AG10803 (cell line): ENCODE measurements at regions not wholly inside any gene's neighbourhood (a gene's known extent, or its start where the extent isn't known, plus 50 kb on each side); places are given as distances from the start of the nearest gene placed in this dataset.

Source experiments
- DNase-seq: peaks from one replicate; pipeline ENCODE4 v3.0.0; 2010; ENCODE audit warnings: low read depth
- H3K4me3 ChIP-seq: 2 replicates; pipeline ENCODE4 v1.5.1; 2011; ENCODE audit warnings: mild to moderate bottlenecking, low read length, control low read depth
- CTCF ChIP-seq: conservative IDR thresholded peaks from 2 replicates; pipeline ENCODE4 v1.5.1; 2011; ENCODE audit warnings: mild to moderate bottlenecking, low read length, control low read depth, inconsistent platforms

GRCh38 chr1:222081859-222082258, 340.0 kb upstream of the DUSP10 start:
- TF ChIP-seq CTCF = no peak
- no peak for DNase-seq
- H3K4me3 ChIP-seq = no peak overlapping the region

GRCh38 chr1:222079566-222079965, 337.7 kb upstream of the DUSP10 start:
- TF ChIP-seq CTCF = no peak
- no peak for DNase-seq
- no peak overlapping the region for H3K4me3 ChIP-seq

- H3K4me3 ChIP-seq = no peak overlapping the region
- no peak for DNase-seq
- no peak for TF ChIP-seq CTCF
These were observed 335.3 kb upstream of the DUSP10 start for GRCh38 chr1:222077206-222077605.

- DNase-seq = no peak
- TF ChIP-seq CTCF = no peak
- H3K4me3 ChIP-seq = no peak overlapping the region
These were observed 332.4 kb upstream of the DUSP10 start for GRCh38 chr1:222074317-222074716.

- DNase-seq = peak; percentile 90
- H3K4me3 ChIP-seq = no peak overlapping the region
- peak; percentile 37 for TF ChIP-seq CTCF
These were observed 331.6 kb upstream of the DUSP10 start for GRCh38 chr1:222073307-222073995.

GRCh38 chr1:222071387-222071786, 329.5 kb upstream of the DUSP10 start:
- no peak for DNase-seq
- TF ChIP-seq CTCF = no peak

GRCh38 chr1:222068937-222069336, 327.0 kb upstream of the DUSP10 start:
- no peak for DNase-seq
- TF ChIP-seq CTCF = no peak

More at GRCh38 chr1:222071387-222071786, 329.5 kb upstream of the DUSP10 start:
- no peak overlapping the region for H3K4me3 ChIP-seq

More at GRCh38 chr1:222068937-222069336, 327.0 kb upstream of the DUSP10 start:
- no peak overlapping the region for H3K4me3 ChIP-seq
